Large intestine (tissue), 3 donors: ENCODE measurements at regions not wholly inside any gene's neighbourhood (a gene's known extent, or its start where the extent isn't known, plus 50 kb on each side); places are given as distances from the start of the nearest gene placed in this dataset.

Experiments
- DNase-seq, 2 donors: peaks; one replicate each; pipeline versions ENCODE4 v3.0.0 to v3.0.0-alpha.2; 2013
- H3K27ac ChIP-seq: one replicate; pipeline ENCODE4 v1.5.1; 2013; ENCODE audit warnings: low read length
- H3K27me3 ChIP-seq: 2 replicates; pipeline ENCODE4 v1.6.1; 2013; ENCODE audit warnings: low read length; ENCODE audit not compliant: control insufficient read depth, insufficient read depth
- H3K36me3 ChIP-seq: 2 replicates; pipeline ENCODE4 v1.6.1; 2013; ENCODE audit warnings: low read length; ENCODE audit not compliant: control insufficient read depth, insufficient read depth
- H3K4me1 ChIP-seq: one replicate; pipeline ENCODE4 v1.6.1; 2013; ENCODE audit warnings: low read length; ENCODE audit not compliant: control insufficient read depth, insufficient read depth
- H3K4me3 ChIP-seq: one replicate; pipeline ENCODE4 v1.5.1; 2013; ENCODE audit warnings: low read length
- H3K9me3 ChIP-seq: one replicate; pipeline ENCODE4 v1.6.1; 2013; ENCODE audit warnings: mild to moderate bottlenecking, low read depth, low read length, moderate library complexity; ENCODE audit not compliant: control insufficient read depth
- WGBS: methylation state at CpG from one replicate; pipeline ENCODE4 v1.1.5; 2013; ENCODE audit warnings: low lambda C conversion rate; ENCODE audit not compliant: insufficient coverage; 5-methylcytosine and 5-hydroxymethylcytosine counted together

DNA sequence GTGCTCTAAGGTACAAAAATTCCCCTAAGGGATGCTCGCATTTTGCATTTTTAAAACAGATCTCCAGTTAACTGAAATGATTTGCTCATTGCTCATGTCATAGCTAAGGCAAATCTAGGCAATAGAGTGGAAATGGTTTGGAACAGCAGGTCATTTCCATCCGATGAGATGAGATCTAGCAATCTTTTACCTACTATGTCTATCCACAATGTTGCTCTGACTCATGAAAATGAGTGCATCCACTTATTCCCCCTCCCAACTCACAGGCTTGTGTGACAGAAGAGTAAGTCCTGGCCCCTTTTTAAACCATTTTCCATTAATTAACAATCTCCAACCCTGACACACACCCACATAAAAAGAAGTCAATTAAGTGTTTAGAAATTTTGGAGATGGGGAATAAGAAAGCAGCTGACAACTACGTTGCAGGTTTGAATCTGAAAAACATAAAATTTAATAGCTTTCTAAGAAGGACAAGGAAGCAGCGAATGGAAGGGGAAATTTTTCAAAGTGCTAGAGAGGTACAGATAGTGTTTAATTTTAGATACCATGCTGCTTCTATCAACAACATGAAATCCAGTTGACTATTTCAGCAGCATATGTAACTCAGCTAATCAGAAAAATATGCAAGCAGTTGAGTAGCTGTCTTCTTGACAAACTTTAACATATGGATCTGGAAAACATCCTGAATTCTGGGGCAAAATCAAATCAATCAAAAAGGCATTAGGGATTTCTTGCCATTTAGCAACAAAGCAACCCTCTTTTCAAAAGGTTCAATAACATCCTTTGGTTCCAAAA is 112.0 kb downstream of the TMCO5A start:
- H3K4me1 ChIP-seq: peaks cover 16% of the 10 kb centered on the region
- no peak overlapping the region for H3K4me3 ChIP-seq
- DNase-seq: no peak
- H3K9me3 ChIP-seq: no peaks in the 10 kb centered on the region
- WGBS: 75% methylated on average over 1 of the region's 4 CpGs
- no peaks in the 10 kb centered on the region for H3K27me3 ChIP-seq
- no peaks in the 10 kb centered on the region for H3K36me3 ChIP-seq
- H3K27ac ChIP-seq: no peak overlapping the region

DNA sequence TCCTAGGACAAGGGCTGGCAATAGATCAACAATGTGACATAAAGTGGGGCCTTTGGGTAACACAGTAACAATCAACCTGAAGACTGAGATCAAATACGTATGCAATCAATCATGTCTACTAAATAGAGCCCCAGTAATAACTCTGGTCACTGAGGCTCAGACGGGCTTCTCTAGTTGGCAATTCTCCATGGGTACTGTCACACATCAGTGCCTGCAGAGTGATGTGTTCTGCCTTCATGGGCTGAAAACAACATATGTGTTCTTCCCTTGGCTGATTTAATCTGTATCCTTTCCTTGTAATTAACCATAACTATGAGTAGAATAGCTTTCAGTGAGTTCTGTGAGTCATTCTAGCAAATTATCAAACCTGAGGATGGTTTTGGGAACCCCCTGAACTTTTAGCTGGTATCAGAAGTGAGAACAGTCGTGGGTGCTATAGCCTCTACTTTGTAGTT is 113.6 kb downstream of the TMCO5A start:
- H3K4me3 ChIP-seq: no peak overlapping the region
- peaks cover 19% of the 10 kb centered on the region for H3K4me1 ChIP-seq
- H3K36me3 ChIP-seq: no peaks in the 10 kb centered on the region
- no CpG with 5 or more reads among the region's 3 CpGs for WGBS
- H3K27me3 ChIP-seq: no peaks in the 10 kb centered on the region
- DNase-seq: no peak
- no peak overlapping the region for H3K27ac ChIP-seq
- no peaks in the 10 kb centered on the region for H3K9me3 ChIP-seq

DNA sequence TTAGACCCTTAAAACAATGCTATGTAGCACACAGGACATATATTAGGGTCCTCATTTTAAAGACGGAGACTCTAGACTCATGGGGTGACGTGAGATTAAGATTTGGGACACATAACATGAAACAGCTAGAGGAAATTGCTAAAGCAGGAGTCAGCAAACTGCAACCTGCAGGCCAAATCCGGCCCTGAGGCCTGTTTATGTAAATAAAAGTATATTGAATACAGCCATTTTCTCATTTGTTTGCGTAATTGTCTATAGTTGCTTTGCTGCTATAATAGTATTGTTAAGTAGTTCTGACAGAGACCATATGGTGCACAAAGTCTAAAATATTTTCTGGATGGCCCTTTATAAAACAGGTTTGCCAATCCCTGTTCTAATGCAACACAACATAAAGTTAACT is 115.5 kb downstream of the TMCO5A start:
- Histone ChIP-seq H3K36me3 (no peaks in the 10 kb centered on the region), H3K4me3 (no peak overlapping the region), H3K4me1 (peaks cover 23% of the 10 kb centered on the region), H3K27me3 (no peaks in the 10 kb centered on the region), H3K27ac (peak overlapping the region; percentile 69), H3K9me3 (no peaks in the 10 kb centered on the region)
- 83% methylated on average over 1 of the region's 4 CpGs for WGBS
- DNase-seq: peak in 1 of 2 donors; percentile 4

DNA sequence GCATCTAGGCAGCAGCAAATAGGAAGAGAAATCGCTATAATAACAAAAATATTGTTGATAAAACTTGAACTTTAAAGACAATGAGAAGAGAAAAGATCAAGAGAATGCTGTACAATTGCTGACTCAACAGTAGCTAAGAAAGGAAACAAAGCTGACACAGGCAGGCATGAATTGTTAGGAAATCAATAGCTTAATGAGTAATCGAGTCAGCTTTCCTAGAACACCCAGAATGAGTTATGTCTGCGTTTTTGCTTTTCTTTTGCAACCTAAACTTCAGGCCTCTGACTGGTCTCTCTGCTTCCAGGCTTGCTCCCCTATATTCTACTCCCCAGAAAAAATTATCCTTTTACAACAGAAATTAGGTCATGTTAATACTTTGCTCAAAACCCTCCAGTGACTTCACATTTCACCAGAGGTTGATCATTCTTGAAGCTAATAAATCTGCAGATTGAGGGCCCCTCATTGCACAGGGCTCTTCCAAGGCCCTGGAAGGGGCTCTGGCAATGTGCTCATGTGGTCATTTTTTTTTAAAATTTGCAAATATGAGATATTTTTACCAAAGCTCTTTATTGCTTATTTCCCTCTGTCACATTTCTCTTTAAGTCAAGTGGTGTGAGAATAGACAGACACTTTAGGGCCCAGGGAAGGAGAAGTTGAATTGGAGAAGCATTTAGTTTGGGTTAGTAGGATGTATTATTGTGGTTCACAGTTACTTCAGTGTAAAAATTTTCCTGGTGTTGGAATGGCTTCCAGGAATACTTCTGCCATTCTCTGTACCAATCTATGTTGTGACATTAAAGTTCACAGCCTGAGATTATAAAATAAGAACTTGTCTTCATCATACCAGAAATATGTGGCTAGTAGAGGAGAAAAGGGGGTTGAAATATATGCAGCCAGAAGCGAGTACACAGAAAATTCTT is 116.3 kb downstream of the TMCO5A start:
- Histone ChIP-seq H3K4me1 (peaks cover 23% of the 10 kb centered on the region), H3K9me3 (no peaks in the 10 kb centered on the region), H3K36me3 (no peaks in the 10 kb centered on the region), H3K4me3 (no peak overlapping the region), H3K27me3 (no peaks in the 10 kb centered on the region), H3K27ac (peak overlapping the region; percentile 69)
- DNase-seq: peak; percentile 30 to 77
- WGBS: 48% methylated on average over 4 of the region's 4 CpGs

DNA sequence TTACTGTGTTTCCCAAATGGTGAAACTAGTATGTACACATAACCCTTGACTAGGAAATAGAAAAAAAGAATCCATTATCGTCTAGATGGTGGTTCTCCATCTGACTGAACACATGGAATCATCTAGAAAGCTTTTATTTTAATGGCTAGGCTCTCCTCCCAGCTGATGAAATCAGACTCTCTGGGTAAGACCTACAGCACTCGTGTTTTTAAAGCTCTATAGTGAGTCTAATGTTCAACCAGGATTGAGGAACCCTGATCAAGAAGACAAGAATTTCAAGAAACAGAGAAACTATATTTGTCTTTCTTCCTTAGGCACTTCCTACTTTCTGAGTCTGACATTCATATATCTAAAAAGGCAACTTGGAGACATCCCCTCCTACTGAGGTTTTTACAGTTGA is 118.8 kb downstream of the TMCO5A start:
- peak overlapping the region; percentile 40 for H3K27ac ChIP-seq
- no peaks in the 10 kb centered on the region for H3K9me3 ChIP-seq
- WGBS: 40% methylated on average over 2 of the region's 2 CpGs
- no peak overlapping the region for H3K4me3 ChIP-seq
- H3K27me3 ChIP-seq: no peaks in the 10 kb centered on the region
- DNase-seq: peak in 1 of 2 donors; percentile 42
- no peaks in the 10 kb centered on the region for H3K36me3 ChIP-seq
- H3K4me1 ChIP-seq: peaks cover 23% of the 10 kb centered on the region

DNA sequence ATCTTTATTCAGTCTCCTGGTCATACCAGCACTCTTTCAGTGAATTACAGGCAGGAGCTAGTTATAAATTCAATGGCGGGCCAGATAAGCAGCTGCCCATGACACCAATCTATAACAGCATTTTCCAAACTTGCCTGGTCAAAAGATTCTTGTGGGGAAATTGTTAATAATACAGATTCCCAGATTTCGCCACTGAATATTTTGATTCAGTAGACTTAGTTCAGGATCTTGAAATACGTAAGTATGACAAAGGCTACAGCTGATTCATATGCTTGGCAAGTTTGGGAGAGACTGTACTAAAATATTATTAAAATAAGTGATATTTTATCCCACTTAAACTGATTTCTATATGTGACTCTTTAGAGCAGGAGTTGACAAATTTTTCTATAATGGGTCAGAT is 119.3 kb downstream of the TMCO5A start:
- Histone ChIP-seq H3K36me3 (no peaks in the 10 kb centered on the region), H3K27ac (peak overlapping the region; percentile 40), H3K27me3 (no peaks in the 10 kb centered on the region), H3K4me1 (peaks cover 23% of the 10 kb centered on the region), H3K9me3 (no peaks in the 10 kb centered on the region), H3K4me3 (no peak overlapping the region)
- no CpG with 5 or more reads among the region's 3 CpGs for WGBS
- no peak for DNase-seq

DNA sequence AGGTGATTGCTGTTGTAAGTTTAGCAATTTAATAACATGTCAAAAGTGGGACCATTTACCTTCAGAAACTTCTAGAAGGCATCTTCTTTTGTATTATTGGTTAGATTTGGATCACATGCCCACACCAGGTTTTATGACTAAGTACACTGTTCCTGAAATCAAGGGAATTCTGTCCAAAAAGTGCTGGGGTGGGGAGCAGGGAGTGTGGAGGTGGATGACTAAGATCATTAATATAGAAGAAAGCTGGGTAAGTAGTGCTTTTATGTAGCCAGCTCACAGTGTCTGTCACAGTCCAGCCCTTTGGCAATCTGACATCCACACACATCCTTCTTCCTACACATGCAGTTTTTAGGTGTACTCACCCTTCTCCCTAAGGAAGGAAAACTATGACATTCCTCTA is 120.0 kb downstream of the TMCO5A start:
- Histone ChIP-seq H3K27ac (no peak overlapping the region), H3K36me3 (no peaks in the 10 kb centered on the region), H3K9me3 (no peaks in the 10 kb centered on the region), H3K4me3 (no peak overlapping the region), H3K4me1 (peaks cover 23% of the 10 kb centered on the region), H3K27me3 (no peaks in the 10 kb centered on the region)
- no peak for DNase-seq

DNA sequence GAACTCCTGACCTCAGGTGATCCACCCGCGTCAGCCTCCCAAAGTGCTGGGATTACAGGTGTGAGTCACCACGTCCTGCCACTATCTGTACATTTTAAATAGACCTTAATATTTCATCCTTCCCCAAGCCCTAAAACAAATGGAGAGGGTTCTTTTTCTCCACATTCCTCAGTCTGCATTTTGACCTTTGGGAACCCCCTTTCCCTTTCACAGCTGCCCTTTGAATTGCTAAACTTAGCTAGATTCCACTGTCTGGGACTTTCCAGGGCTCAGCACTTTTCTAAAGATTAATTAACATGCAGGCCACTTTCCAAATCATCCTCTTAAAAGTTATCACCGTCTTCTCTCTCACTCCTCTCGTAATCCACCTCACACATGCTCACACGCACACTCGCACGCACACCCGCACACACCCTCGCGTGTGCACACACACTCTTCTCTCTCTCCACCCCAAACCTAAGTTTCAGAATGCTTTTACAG is 124.2 kb downstream of the TMCO5A start:
- Histone ChIP-seq H3K27ac (no peak overlapping the region), H3K27me3 (no peaks in the 10 kb centered on the region), H3K9me3 (no peaks in the 10 kb centered on the region), H3K4me3 (no peak overlapping the region), H3K4me1 (no peaks in the 10 kb centered on the region), H3K36me3 (no peaks in the 10 kb centered on the region)
- peak in 1 of 2 donors; percentile 6 for DNase-seq
- WGBS: 88% methylated on average over 4 of the region's 11 CpGs

DNA sequence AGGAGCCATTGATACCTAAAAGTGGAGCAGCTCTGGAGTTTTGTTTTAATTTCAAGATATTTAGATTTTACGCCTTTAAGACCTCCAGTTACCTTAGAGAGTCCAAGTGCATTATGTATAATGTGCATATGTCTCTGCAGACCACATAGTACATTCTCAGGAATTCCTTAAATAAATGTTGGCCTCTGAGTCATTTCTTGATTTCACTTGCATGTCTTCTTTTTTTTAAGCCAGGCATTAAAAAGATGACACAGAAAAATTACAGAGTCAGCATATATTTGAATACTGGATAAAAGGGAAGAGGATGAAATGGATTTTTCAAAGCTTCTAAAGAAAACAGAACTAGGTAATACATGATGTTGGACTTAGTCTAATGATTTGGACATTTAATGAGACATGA is 125.2 kb downstream of the TMCO5A start:
- no peaks in the 10 kb centered on the region for H3K4me1 ChIP-seq
- no peak overlapping the region for H3K27ac ChIP-seq
- no peaks in the 10 kb centered on the region for H3K9me3 ChIP-seq
- no peak overlapping the region for H3K4me3 ChIP-seq
- no peaks in the 10 kb centered on the region for H3K27me3 ChIP-seq
- no peak for DNase-seq
- WGBS: 100% methylated on average over 1 of the region's 1 CpG
- H3K36me3 ChIP-seq: no peaks in the 10 kb centered on the region

DNA sequence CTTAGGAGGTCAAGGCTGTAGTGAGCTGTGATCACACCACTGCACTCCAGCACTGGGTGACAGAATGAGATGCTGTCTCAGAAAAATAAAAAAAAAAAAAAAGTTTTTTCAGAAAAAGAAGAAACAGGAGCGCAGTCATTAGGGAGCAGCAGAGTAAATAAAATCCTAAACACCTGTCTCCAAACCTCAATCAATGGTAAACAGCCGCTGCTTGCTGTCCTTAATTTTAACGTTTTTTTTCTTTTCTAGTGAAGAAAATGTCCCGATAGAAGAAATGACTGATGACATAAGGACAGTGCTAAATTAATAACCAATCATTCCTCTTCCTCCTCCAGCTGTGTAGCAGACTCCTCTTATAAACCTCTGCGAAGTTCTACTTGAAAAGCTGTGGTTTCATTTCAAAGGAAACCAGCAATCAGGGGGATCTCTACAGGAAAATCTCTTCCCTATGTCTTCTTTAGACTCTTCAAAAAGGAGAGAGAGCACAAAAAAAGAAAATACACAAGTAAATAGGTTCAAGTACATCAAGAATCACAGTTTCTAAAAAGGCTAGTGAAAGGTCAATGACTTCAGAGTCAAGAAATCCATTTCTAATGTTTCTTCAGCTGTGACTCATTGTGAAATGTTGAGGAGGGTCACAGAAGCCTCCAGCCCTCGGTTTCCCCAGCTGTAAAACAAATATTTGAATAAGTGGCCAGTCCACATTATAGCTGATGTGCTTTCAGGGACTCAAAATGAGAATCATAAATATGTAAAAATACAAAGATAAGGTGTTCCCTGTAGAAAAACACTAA is 127.6 kb downstream of the TMCO5A start:
- Histone ChIP-seq H3K36me3 (no peaks in the 10 kb centered on the region), H3K4me3 (no peak overlapping the region), H3K4me1 (no peaks in the 10 kb centered on the region), H3K27ac (no peak overlapping the region), H3K27me3 (no peaks in the 10 kb centered on the region), H3K9me3 (no peaks in the 10 kb centered on the region)
- 80% methylated on average over 1 of the region's 6 CpGs for WGBS
- no peak for DNase-seq
